ENCODE measurements at regions not wholly inside any gene's neighbourhood (a gene's known extent, or its start where the extent isn't known, plus 50 kb on each side); places are given as distances from the start of the nearest gene placed in this dataset.

GRCh38 chr10:44618910-44619309 lies 234.0 kb upstream of the CXCL12 start:
- DNase-seq (ENCODE audit: low read depth) = no peak

DNA sequence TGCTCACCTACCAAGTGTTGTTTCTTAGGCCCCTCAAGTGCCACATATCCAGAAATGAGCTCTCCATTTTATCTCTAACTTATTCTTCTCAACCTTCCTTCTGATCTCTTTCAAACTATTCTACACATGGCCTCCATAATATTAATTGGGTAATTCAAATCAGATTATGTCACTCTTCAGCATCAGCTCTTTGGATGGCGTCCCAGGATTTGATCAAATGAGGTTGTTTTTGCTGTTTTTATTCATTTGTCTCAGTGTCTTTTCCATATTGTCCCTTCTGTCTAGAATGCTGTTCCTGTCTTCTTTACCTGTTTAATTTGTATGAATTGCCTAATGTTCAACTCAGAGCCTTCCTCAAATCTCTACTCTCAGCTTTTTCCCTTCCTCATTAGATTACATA lies 234.6 kb upstream of the CXCL12 start:
- DNase-seq (ENCODE audit: low read depth) = no peak

- no peak for DNase-seq (ENCODE audit: low read depth)
Measured at GRCh38 chr10:44619975-44620374, 235.1 kb upstream of the CXCL12 start.

DNA sequence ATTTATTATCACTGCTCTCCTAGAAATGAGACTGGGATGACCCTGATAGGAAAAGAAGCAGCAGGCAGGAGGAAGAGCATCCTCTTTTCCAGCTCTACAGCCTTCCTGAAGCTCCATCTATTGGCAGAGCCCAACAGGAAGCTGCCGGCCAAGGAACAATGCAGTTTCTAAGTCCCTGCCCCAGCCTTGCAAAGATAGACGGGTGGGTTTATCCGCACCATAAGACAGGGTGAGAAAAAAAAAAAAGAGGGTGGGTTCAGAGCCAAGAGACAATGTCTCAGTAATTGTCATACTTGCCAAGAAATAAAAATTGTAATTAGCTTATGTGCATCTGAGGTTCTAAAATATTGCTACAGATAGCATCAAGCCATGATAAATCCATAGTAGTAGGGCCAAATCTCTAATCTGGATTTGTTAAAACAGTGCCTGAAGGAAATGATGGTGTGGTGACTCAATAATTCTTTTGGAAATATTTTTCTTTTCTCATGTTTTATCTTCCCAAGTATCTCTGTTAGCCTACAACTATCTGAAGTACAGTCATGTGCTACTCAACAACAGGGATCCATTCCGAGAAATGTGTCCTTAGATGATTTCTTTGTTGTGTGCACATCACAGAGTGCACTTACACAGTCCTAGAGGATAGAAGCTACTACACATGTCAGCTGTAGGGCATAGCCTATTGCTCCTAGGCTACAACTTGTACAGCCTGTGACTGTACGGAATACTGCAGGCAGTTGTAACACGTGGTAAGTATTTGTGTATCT lies 242.9 kb upstream of the CXCL12 start:
- DNase-seq (ENCODE audit: low read depth) = no peak

DNA sequence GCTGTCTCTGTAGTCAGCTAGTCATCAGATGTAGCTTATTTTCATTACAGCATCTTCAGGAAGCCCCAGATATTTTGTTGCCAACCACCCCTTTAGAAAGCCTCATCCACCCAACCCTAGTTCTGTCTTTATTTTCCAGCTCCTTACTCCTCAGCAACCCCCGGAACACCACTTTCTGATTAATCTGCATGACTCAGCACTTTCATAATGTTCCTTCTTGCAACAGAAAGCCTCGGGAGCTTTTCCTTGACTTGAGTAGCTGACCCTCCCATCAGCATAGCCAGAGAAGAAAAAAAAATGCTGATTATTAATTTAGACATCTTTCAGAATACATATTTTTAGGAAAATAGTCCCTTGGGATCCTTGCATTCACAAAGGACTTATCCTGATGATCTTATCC lies 244.0 kb upstream of the CXCL12 start:
- no peak for DNase-seq (ENCODE audit: low read depth)

DNA sequence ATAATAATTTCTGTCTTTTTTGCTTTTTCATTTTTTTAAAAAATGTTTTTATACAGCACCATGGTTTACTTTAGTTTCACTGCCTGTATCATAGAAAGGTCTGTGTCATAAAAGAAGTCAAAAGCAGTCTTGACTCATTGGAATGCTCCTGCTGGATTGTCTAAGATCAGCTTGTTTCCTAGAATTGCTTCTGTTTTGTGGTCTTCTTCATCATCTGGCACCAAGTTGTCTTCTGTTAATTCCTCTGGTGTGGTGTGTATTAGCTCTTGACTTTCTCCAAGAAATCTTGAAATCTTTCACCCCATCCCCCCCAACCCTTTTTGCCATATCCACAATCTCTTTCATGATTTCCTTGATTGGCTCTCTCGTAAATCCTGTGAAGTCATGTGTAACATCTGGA lies 250.3 kb upstream of the CXCL12 start:
- DNase-seq (ENCODE audit: low read depth) = no peak

DNA sequence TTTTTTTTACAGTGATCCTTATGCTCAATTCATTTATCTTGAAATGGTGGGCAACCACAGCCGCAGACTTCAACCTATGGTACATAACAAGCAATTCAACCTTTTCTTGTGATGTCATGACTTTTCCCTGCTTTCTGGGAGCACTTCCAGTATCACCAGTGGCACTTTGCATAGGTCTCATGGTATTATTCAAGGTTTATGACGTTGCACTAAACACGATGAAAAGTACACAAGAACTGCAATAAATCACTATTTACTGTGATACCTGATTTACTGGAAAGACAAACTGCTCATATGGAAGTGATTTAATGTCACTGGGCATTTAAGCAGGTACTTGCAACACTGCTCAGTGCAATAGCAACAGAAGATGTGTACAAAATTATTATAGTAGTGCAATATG lies 251.7 kb upstream of the CXCL12 start:
- no peak for DNase-seq (ENCODE audit: low read depth)

- no peak for DNase-seq (ENCODE audit: low read depth)
Measured at GRCh38 chr10:44640429-44640828, 255.5 kb upstream of the CXCL12 start.

DNA sequence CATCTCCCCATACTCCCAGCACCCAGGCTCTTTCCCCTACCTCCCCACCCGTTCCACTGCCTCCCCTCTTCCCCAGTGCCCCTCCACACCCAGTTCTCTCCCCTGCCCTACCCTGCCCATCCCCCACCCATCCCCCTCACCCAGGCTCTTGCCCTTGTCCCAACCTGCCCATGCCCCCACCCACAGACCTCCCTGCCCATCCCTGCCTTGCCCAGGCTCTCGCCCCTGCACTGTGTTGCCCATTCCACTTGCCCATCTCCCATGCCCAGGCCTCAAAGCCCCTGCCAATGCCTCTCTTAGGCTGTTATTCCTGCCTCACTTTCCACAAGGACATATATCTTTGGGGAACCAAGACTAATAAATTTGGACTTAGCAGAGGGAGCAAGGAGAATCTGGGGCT lies 262.6 kb upstream of the CXCL12 start:
- DNase-seq (ENCODE audit: low read depth) = no peak

- no peak for DNase-seq (ENCODE audit: low read depth)
Measured at GRCh38 chr10:44647877-44648542, 263.1 kb upstream of the CXCL12 start.

DNA sequence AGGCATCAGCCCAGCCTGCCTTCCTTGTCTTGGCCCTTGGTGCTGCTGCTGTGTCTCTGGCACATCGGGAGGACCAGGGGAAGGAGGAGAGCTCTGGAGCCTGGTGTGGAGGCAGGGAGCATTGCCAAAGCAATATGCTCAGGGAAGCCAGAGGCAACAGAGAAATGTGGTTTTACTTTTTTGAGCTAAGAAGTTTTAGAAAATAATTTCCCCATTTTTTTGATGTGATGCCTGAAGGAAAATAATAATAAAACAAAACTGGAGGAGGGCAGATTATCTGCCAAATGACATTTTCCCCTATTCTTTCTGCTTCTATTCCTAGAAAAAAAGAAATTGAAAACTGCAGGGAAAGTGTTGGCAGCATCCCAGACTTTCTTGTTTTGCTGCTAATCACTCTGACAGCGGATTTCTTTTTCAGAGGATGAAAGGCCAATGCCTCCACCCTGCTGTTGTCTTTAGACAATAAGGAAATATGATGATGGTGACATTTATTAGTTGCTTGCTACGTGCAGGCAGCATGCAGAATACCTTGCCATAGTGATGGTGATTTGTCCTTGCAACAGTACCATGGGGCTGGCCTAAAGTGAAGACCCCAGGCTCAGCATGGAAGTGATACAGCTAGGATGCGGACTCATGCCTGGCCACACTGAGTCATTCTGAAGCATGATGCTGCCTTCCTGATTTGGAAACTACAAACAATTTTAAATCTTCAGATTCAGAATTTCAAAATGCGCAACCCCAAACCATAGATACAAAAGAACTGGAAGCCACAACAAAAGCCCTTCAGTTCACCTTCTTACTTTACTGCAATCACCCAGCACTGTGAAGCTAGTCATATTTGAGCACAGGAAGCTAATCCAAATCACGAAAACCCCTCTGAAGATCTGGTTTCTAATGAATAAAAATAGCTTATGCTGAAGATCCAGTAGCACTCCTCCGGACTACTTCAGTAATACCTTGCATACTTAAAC lies 260.2 kb upstream of the TMEM72 start:
- no peak for DNase-seq (ENCODE audit: low read depth)

DNA sequence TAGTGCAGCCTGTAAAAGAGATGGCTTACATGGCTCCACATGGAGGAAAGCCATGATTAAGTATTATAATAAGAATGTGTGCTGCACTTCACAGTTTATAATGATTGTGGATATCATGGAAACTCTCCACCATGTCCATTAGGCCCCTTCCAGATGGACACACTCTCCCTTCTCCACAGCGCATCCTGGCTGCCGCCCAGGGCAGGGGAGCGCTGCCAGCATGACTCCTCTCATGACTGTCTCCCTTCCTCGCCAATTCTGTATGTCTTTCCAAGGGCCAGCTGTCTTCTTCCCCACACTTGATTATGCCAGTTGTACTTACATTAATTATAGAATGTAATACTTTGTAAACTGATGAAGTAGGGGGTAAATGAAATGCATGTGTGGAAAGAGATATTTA lies 259.3 kb upstream of the TMEM72 start:
- no peak for DNase-seq (ENCODE audit: low read depth)

DNA sequence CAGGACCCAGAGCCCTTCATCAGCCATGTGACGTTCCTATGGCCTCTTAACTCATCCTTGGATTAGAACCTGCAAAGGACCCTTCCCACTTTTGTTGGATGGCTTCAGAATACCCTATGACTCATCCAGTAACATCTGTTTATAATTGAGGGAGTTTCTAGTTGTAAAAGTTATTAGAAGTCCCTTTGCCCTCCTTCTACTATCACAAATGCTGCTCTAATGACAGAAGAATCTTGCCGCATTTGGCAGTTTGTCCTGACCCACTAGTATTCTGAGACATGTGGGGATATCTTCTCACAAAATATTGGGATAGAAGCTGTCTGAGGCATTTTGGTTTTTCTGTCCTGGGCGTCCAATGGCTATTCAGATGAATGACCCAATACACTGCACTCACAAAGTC lies 251.8 kb upstream of the TMEM72 start:
- no peak for DNase-seq (ENCODE audit: low read depth)

DNA sequence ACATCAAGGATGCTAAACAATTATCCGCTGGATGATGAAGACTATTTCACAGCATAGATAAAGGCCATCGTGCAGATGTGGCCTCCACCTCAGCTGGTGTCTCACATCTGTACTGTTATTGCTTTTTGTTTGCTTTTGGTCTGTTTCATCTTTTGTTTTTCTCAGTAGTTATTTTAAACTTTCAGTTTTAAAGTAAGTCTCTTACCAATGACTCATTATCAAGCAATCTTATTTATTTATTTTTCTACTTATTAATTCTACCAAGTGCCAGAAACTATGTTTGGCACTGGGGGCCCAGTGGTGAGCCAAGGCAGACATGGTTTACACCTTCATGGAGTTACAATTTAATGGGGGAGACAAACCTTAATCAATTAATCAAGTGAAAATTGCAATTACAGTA lies 250.9 kb upstream of the TMEM72 start:
- DNase-seq (ENCODE audit: low read depth) = no peak

GRCh38 chr10:44662051-44662450 lies 249.1 kb upstream of the TMEM72 start:
- DNase-seq (ENCODE audit: low read depth) = no peak

DNA sequence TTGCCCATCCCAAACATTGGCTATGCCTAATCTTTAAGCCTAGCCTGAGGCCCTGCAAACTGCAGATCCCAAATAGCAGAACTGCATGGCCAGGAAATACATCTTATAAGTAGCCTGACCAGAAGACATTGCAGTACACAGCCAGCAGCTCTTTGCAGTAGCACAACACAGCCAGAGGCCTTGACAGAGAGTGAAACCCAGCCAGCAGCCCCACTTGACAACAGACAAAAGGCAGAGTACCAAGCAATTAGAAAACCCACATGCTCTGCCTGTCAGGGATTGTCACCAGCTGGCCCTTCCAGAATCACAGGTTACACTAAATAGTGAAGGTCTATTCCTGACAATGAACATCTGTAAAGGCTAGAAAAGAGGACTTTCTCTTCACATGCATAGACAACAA lies 242.8 kb upstream of the TMEM72 start:
- DNase-seq (ENCODE audit: low read depth) = no peak

DNA sequence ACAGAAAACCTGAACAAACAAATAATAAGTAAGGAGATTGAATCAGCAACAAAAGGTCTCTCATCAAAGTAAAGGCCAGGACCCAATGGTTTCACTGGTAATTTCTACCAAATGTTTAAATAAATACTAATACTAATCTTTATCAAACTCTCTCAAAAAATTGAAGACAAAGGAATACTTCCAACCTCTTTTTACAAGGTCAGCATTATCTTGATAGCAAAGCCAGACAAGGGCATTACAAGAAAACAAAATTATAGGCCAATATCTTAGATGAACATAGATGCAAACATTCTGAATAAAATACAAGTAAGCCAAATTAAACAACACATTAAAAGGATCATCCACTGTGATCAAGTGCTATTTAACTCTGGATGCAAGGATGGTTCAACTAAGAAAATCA lies 239.8 kb upstream of the TMEM72 start:
- DNase-seq (ENCODE audit: low read depth) = no peak

GRCh38 chr10:44673245-44673983 lies 237.7 kb upstream of the TMEM72 start:
- DNase-seq (ENCODE audit: low read depth) = no peak

DNA sequence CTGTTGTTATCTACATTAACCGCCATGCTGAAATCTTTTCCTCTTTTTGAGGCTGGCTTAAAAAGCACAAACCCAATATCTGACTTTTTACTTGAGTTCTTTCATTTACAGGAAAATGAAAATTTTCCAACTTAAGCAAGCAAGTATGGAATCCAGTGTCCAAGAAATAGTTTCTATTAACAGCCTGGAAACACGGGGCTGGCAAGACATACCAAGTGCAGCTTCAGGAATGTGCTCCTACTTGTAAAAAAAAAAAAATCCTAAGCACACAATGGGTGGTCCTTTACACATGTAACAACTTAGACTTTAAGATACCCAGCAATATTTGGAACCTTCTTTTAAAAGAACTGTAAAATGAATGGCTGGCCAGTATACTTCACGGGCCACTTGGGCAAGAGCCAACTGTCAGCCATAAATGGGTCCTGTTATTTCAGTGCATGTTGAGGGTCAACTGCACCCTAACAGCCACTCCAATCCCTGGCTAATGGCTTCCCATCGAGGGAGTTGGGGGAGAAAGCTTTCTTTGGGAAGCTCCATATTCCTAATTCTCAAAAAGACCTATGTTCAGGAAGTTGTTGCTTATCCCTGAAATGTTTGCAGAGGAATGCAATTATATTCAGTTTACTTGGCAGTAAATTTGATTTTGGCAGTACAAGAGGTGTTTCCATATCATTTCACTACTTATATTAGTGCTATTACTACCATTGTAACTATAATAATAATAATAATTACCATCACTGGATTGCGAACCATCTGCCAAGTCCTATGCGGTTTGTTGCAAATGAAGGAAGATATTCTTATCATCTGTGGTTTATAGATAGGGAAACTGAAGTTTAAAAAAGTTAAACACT lies 236.4 kb upstream of the TMEM72 start:
- no peak for DNase-seq (ENCODE audit: low read depth)

GRCh38 chr10:44675387-44675874 lies 235.7 kb upstream of the TMEM72 start:
- no peak for DNase-seq (ENCODE audit: low read depth)

DNA sequence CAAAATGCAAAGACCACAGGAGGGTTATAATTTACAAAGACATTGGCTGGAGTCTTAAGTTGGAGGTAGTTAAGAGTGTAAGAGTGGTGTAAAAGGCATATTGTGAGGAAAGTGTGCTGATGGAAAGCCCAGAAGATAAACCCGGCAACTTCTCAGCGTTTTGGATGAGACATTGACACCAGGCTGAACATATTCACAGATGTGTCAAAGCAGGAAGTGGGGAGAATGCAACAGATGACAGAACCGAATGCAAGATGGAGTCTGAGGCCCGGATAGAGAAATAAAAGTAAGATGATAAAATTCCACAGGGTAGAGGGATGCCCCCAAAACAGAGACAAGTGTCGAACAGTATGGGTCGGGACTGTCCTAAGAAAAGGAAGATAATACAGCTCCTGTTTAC lies 230.4 kb upstream of the TMEM72 start:
- no peak for DNase-seq (ENCODE audit: low read depth)
